Loucy (cell line): ENCODE measurements at regions not wholly inside any gene's neighbourhood (a gene's known extent, or its start where the extent isn't known, plus 50 kb on each side); places are given as distances from the start of the nearest gene placed in this dataset.

Experiments used
- H2AFZ ChIP-seq: fragments of 200-600 bp; sonication (generic); 2 replicates; pipeline ENCODE4 v1.6.0; 2016; ENCODE audit warnings: antibody characterized with exemption, mild to moderate bottlenecking, low read length, moderate library complexity
- H3F3A ChIP-seq: fragments of 200-600 bp; 2 replicates; pipeline ENCODE4 v1.6.0; 2016; ENCODE audit warnings: antibody characterized with exemption, low read depth, mild to moderate bottlenecking
- H3K27me3 ChIP-seq: fragments of 200-600 bp; sonication (generic); 2 replicates; pipeline ENCODE4 v1.6.1; 2014; ENCODE audit warnings: low read length, mild to moderate bottlenecking; ENCODE audit not compliant: insufficient read depth, poor library complexity, severe bottlenecking
- H3K36me3 ChIP-seq: fragments of 200-600 bp; sonication (generic); 2 replicates; pipeline ENCODE4 v1.6.1; 2016; ENCODE audit warnings: low read length; ENCODE audit not compliant: insufficient read depth
- H3K4me1 ChIP-seq: fragments of 200-600 bp; sonication (generic); 2 replicates; pipeline ENCODE4 v1.5.1; 2014; ENCODE audit warnings: low read length, mild to moderate bottlenecking; ENCODE audit not compliant: insufficient read depth, poor library complexity, severe bottlenecking
- H3K4me2 ChIP-seq: fragments of 200-600 bp; sonication (generic); 2 replicates; pipeline ENCODE4 v1.6.0; 2014; ENCODE audit warnings: antibody characterized with exemption, low read length, low read depth, mild to moderate bottlenecking; ENCODE audit not compliant: poor library complexity, severe bottlenecking
- H3K4me3 ChIP-seq: fragments of 200-600 bp; sonication (generic); 2 replicates; pipeline ENCODE4 v1.5.1; 2014; ENCODE audit warnings: low read length, mild to moderate bottlenecking, mixed read lengths; ENCODE audit not compliant: poor library complexity, severe bottlenecking
- H3K79me2 ChIP-seq: fragments of 200-600 bp; sonication (generic); 2 replicates; pipeline ENCODE4 v1.6.1; 2014; ENCODE audit warnings: low read length; ENCODE audit not compliant: insufficient read depth
- H3K9ac ChIP-seq: fragments of 200-600 bp; sonication (generic); 2 replicates; pipeline ENCODE4 v1.6.0; 2014; ENCODE audit warnings: mild to moderate bottlenecking, low read depth, low read length, moderate library complexity; ENCODE audit not compliant: poor library complexity, severe bottlenecking
- H3K9me2 ChIP-seq: fragments of 200-600 bp; sonication (generic); replicated peaks from 2 replicates; pipeline ENCODE4 v1.6.1; 2016; ENCODE audit warnings: low read depth, low read length, mixed read lengths
- H3K9me3 ChIP-seq: fragments of 200-600 bp; sonication (generic); 2 replicates; pipeline ENCODE4 v1.6.1; 2014; ENCODE audit warnings: mild to moderate bottlenecking, antibody characterized with exemption, low read length, low read depth; ENCODE audit not compliant: insufficient read depth
- H4K20me1 ChIP-seq: fragments of 200-600 bp; sonication (generic); 2 replicates; pipeline ENCODE4 v1.6.0; 2014; ENCODE audit warnings: antibody characterized with exemption, low read length, mild to moderate bottlenecking; ENCODE audit not compliant: insufficient read depth, poor library complexity, severe bottlenecking
- EZH2phosphoT487 ChIP-seq: fragments of 200-600 bp; IDR thresholded peaks from 2 replicates; pipeline ENCODE4 v1.6.1; 2018; ENCODE audit warnings: antibody characterized with exemption, mild to moderate bottlenecking, moderate library complexity, borderline replicate concordance
- TF ChIP-seq, protein P1 (sequence below): fragments of 200-600 bp; sonication (generic); conservative IDR thresholded peaks from 2 replicates; pipeline ENCODE4 v1.5.1; 2014; ENCODE audit warnings: mild to moderate bottlenecking, antibody characterized with exemption, low read length

DNA sequence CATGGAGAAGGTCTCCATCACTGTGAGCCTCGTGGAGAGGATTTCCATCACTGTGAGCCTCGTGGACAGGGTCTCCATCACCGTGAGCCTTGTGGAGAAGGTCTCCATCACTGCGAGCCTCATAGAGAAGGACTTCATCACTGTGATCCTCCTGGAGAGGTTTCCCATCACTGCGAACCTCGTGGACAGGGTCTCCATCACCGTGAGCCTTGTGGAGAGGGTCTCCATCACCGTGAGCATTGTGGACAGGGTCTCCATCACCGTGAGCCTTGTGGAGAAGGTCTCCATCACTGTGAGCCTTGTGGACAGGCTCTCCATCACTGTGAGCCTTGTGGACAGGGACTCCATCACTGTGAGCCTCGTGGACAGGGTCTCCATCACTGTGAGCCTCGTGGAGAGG lies 140.4 kb downstream of the ERMARD start:
- no peaks in the 10 kb centered on the region for H3K27me3 ChIP-seq
- H3K4me3 ChIP-seq = no peak overlapping the region
- peaks cover 22% of the 10 kb centered on the region; the same call in 1 of the 2 replicates for H3K9me3 ChIP-seq
- no peak overlapping the region for H3K4me2 ChIP-seq
- no peaks in the 10 kb centered on the region for H3K79me2 ChIP-seq
- TF ChIP-seq, protein P1, sequence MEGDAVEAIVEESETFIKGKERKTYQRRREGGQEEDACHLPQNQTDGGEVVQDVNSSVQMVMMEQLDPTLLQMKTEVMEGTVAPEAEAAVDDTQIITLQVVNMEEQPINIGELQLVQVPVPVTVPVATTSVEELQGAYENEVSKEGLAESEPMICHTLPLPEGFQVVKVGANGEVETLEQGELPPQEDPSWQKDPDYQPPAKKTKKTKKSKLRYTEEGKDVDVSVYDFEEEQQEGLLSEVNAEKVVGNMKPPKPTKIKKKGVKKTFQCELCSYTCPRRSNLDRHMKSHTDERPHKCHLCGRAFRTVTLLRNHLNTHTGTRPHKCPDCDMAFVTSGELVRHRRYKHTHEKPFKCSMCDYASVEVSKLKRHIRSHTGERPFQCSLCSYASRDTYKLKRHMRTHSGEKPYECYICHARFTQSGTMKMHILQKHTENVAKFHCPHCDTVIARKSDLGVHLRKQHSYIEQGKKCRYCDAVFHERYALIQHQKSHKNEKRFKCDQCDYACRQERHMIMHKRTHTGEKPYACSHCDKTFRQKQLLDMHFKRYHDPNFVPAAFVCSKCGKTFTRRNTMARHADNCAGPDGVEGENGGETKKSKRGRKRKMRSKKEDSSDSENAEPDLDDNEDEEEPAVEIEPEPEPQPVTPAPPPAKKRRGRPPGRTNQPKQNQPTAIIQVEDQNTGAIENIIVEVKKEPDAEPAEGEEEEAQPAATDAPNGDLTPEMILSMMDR = no peak
- no peak for TF ChIP-seq EZH2phosphoT487
- H3K36me3 ChIP-seq = no peaks in the 10 kb centered on the region
- no peak overlapping the region for H2AFZ ChIP-seq
- no peaks in the 10 kb centered on the region for H3K9me2 ChIP-seq
- no peaks in the 10 kb centered on the region for H3F3A ChIP-seq
- no peak overlapping the region for H3K9ac ChIP-seq
- no peaks in the 10 kb centered on the region for H3K4me1 ChIP-seq
- H4K20me1 ChIP-seq = no peaks in the 10 kb centered on the region

- no peaks in the 10 kb centered on the region for H3K36me3 ChIP-seq
- no peak overlapping the region for H3K9ac ChIP-seq
- H3F3A ChIP-seq = no peaks in the 10 kb centered on the region
- H3K9me2 ChIP-seq = no peaks in the 10 kb centered on the region
- H3K9me3 ChIP-seq = peaks cover 22% of the 10 kb centered on the region; the same call in 1 of the 2 replicates
- H3K4me2 ChIP-seq = no peak overlapping the region
- no peaks in the 10 kb centered on the region for H4K20me1 ChIP-seq
- H3K4me1 ChIP-seq = no peaks in the 10 kb centered on the region
- H2AFZ ChIP-seq = no peak overlapping the region
- H3K4me3 ChIP-seq = no peak overlapping the region
- no peaks in the 10 kb centered on the region for H3K79me2 ChIP-seq
- TF ChIP-seq, protein P1 = no peak
- TF ChIP-seq EZH2phosphoT487 = no peak
- H3K27me3 ChIP-seq = no peaks in the 10 kb centered on the region
Observed at GRCh38 chr6:169891421-169891820, 140.0 kb downstream of the ERMARD start.

DNA sequence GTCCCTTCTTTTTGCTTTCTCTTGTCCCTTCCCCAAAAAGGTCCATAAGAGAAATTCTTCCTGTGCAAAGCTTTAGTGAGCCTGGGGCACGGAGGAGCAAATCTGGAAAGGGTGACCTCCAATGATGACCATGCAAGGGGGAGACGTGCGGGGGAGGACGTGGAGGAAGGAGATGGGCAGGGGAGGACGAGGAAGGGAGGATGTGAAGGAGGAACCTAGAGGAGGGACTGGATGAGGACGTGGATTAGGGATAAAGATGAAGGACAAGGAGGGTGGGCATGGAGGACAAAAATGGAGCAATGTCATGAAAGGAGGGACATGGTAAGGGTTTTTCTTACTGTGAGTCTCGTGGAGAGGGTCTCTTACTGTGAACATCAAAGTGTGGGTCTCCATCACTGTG lies 139.5 kb downstream of the ERMARD start:
- TF ChIP-seq, protein P1 = no peak
- no peak for TF ChIP-seq EZH2phosphoT487
- no peak overlapping the region for H3K4me2 ChIP-seq

More for the DNA sequence above, 139.5 kb downstream of the ERMARD start:
- Histone ChIP-seq H3K36me3 (no peaks in the 10 kb centered on the region), H3K79me2 (no peaks in the 10 kb centered on the region), H3K9me2 (no peaks in the 10 kb centered on the region), H3K9me3 (peaks cover 22% of the 10 kb centered on the region; the same call in 1 of the 2 replicates), H3K4me1 (no peaks in the 10 kb centered on the region), H2AFZ (no peak overlapping the region), H3K27me3 (no peaks in the 10 kb centered on the region), H3K4me3 (no peak overlapping the region), H4K20me1 (no peaks in the 10 kb centered on the region), H3F3A (no peaks in the 10 kb centered on the region), H3K9ac (no peak overlapping the region)
